ENCODE measurements at regions not wholly inside any gene's neighbourhood (a gene's known extent, or its start where the extent isn't known, plus 50 kb on each side); places are given as distances from the start of the nearest gene placed in this dataset.

DNA sequence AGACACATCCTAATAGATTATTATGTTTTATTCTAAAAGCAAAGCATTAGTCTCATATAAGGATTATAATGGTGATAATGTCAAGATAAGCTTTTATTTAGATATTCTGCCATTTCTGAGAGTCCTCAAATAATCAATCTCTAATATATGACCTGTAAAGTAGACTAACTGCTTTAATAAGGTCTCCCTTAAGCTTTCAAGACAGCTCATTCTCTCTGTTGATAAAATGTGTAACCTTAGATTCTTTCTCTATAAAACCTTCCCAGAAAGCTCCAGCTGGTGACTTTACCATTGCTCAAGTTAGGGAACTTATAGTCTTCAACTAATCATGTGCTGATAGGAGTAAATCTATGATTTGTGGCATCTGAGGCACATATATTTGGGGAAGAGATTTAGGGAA is 457.8 kb downstream of the MEI4 start:
- TF ChIP-seq EP300 (IDR thresholded peaks at IDR 0.05) (no peak), POLR2AphosphoS5 (IDR thresholded peaks at IDR 0.05) (no peak)
